SK-N-SH (cell line): ENCODE measurements at regions not wholly inside any gene's neighbourhood (a gene's known extent, or its start where the extent isn't known, plus 50 kb on each side); places are given as distances from the start of the nearest gene placed in this dataset.

ENCODE experiments used
- CTCF ChIA-PET: fragments of 300-600, 350-600 bp; formaldehyde crosslinking; extraction: SDS; loops from one replicate; lab custom pipeline; 2021; lab: Yijun Ruan, JAX
- POLR2A ChIA-PET: fragments of 350-600 bp; sonication (Branson Sonifier 250); formaldehyde crosslinking; extraction: SDS; loops from one replicate; lab custom pipeline; 2020; ENCODE audit warnings: antibody characterized with exemption, inconsistent platforms; lab: Yijun Ruan, JAX
- DNase-seq: peaks from one replicate; pipeline ENCODE4 v3.0.0; 2012
- H2AFZ ChIP-seq: fragments of 200-600 bp; sonication (generic); 2 replicates; pipeline ENCODE4 v1.8.1; 2016; ENCODE audit warnings: antibody characterized with exemption, mild to moderate bottlenecking, low read depth
- H3F3A ChIP-seq: fragments of 200-600 bp; sonication (generic); replicated peaks from 2 replicates; pipeline ENCODE3; 2016; ENCODE audit warnings: antibody characterized with exemption, mild to moderate bottlenecking; ENCODE audit not compliant: insufficient read depth
- H3K27ac ChIP-seq, 2 experiments: fragments of 200-500 bp in 1 of 2; fragments of 200-600 bp in 1 of 2; sonication (Bioruptor generic) in 1 of 2; sonication (generic), shearing (Covaris generic) in 1 of 2; 2 replicates each; pipeline versions ENCODE4 v1.5.1 to v1.6.1; 2014 to 2016; ENCODE audit warnings: low read depth in 2 of 2, inconsistent platforms in 1 of 2, low read length in 1 of 2, mild to moderate bottlenecking in 1 of 2, mixed read lengths in 1 of 2
- H3K27me3 ChIP-seq: fragments of 200-600 bp; sonication (generic), shearing (Covaris generic); 2 replicates; pipeline ENCODE4 v1.6.1; 2016; ENCODE audit warnings: mixed run types; ENCODE audit not compliant: insufficient read depth
- H3K36me3 ChIP-seq, 2 experiments: fragments of 200-500 bp in 1 of 2; fragments of 200-600 bp in 1 of 2; sonication (Bioruptor generic) in 1 of 2; sonication (generic) in 1 of 2; replicated peaks in 1 of 2; 2 replicates each; pipeline versions ENCODE3 to v1.5.1; 2014 to 2016; ENCODE audit warnings: low read length in 1 of 2, mild to moderate bottlenecking in 1 of 2; ENCODE audit not compliant: insufficient read depth in 2 of 2, control insufficient read depth in 1 of 2
- H3K4me1 ChIP-seq, 2 experiments: fragments of 200-500 bp in 1 of 2; fragments of 200-600 bp in 1 of 2; sonication (Bioruptor generic) in 1 of 2; sonication (generic), shearing (Covaris generic) in 1 of 2; 2 replicates each; pipeline versions ENCODE4 v1.5.1 to v1.6.1; 2014 to 2016; ENCODE audit warnings: low read depth in 1 of 2, low read length in 1 of 2, mixed run types in 1 of 2; ENCODE audit not compliant: insufficient read depth in 2 of 2, control insufficient read depth in 1 of 2
- H3K4me2 ChIP-seq: fragments of 200-600 bp; sonication (generic), shearing (Covaris generic); 2 replicates; pipeline ENCODE4 v1.6.1; 2017; ENCODE audit warnings: mixed run types
- H3K4me3 ChIP-seq, 2 experiments: fragments of 200-500 bp in 1 of 2; fragments of 200-600 bp in 1 of 2; sonication (Bioruptor generic) in 1 of 2; sonication (generic), shearing (Covaris generic) in 1 of 2; 2 replicates each; pipeline versions ENCODE4 v1.5.1 to v1.8.1; 2014 to 2016; ENCODE audit warnings: low read depth in 2 of 2, inconsistent platforms in 1 of 2, low read length in 1 of 2, mild to moderate bottlenecking in 1 of 2, mixed read lengths in 1 of 2, moderate library complexity in 1 of 2
- H3K79me2 ChIP-seq: fragments of 200-600 bp; sonication (generic); 2 replicates; pipeline ENCODE4 v1.8.1; 2017; ENCODE audit warnings: mild to moderate bottlenecking; ENCODE audit not compliant: insufficient read depth
- H3K9ac ChIP-seq: fragments of 200-600 bp; sonication (generic); 2 replicates; pipeline ENCODE4 v1.6.1; 2017; ENCODE audit warnings: mixed run types
- H3K9me2 ChIP-seq: fragments of 200-600 bp; sonication (generic); 2 replicates; pipeline ENCODE4 v1.6.1; 2017; ENCODE audit warnings: mixed run types
- H3K9me3 ChIP-seq: fragments of 200-600 bp; sonication (generic); 2 replicates; pipeline ENCODE4 v1.6.1; 2017; ENCODE audit warnings: mixed run types, mild to moderate bottlenecking, moderate library complexity
- H4K20me1 ChIP-seq: fragments of 200-600 bp; sonication (generic); 2 replicates; pipeline ENCODE4 v1.6.1; 2017; ENCODE audit warnings: mild to moderate bottlenecking, mixed run types; ENCODE audit not compliant: insufficient read depth
- FOSL2 ChIP-seq: IDR thresholded peaks from 2 replicates; pipeline ENCODE4 v1.4.0; 2012; ENCODE audit warnings: low read depth, mild to moderate bottlenecking, moderate library complexity, borderline replicate concordance
- FOXJ3 ChIP-seq: sonication (generic); formaldehyde crosslinking; IDR thresholded peaks from 2 replicates; pipeline ENCODE4 v1.5.1; 2020; ENCODE audit warnings: mild to moderate bottlenecking, missing genetic modification reagents
- GABPA ChIP-seq: IDR thresholded peaks from 2 replicates; pipeline ENCODE4 v1.4.0; 2012; ENCODE audit warnings: low read depth, mild to moderate bottlenecking
- JUND ChIP-seq: IDR thresholded peaks from 2 replicates; pipeline ENCODE4 v1.4.0; 2012
- PBX3 ChIP-seq: IDR thresholded peaks from 2 replicates; pipeline ENCODE4; 2012
- SIN3A ChIP-seq: IDR thresholded peaks from 2 replicates; pipeline ENCODE4 v1.6.1; 2012; ENCODE audit warnings: low read depth, mild to moderate bottlenecking, low read length, moderate library complexity, borderline replicate concordance
- USF1 ChIP-seq: IDR thresholded peaks from 2 replicates; pipeline ENCODE4 v1.4.0; 2012; ENCODE audit warnings: low read depth, borderline replicate concordance
- whole genome bisulfite sequencing: methylation state at CpG from one replicate; pipeline ENCODE4 v1.1.6; 2017; ENCODE audit warnings: low lambda C conversion rate; 5-methylcytosine and 5-hydroxymethylcytosine counted together

GRCh38 chr16:48003206-48003907, 152.4 kb downstream of the ABCC12 start:
- no peaks in the 10 kb centered on the region for H3K79me2 ChIP-seq
- no peaks in the 10 kb centered on the region for H3F3A ChIP-seq
- TF ChIP-seq FOXJ3 (CRISPR knock-in tag): no peak
- TF ChIP-seq USF1: peak; percentile 7; the same call in 1 of the 2 replicates
- H3K9ac ChIP-seq: no peak overlapping the region
- H3K27me3 ChIP-seq: no peaks in the 10 kb centered on the region
- no peak overlapping the region for H2AFZ ChIP-seq
- 25% methylated on average over 4 of the region's 4 CpGs for WGBS
- no peaks in the 10 kb centered on the region for H3K9me2 ChIP-seq
- POLR2A ChIA-PET: no interaction called here
- H4K20me1 ChIP-seq: no peaks in the 10 kb centered on the region
- CTCF ChIA-PET: interaction anchor here (0.7 to 1.5 kb wide), 3 partner anchors 10 to 50 kb away, joined by 3 to 4 read pairs (median 3); no protein-coding TSS in a partner anchor
- no peak for DNase-seq
- H3K4me2 ChIP-seq: no peak overlapping the region
- no peaks in the 10 kb centered on the region for H3K36me3 ChIP-seq
- H3K4me1 ChIP-seq: no peaks in the 10 kb centered on the region
- H3K27ac ChIP-seq: no peak overlapping the region
- no peaks in the 10 kb centered on the region for H3K9me3 ChIP-seq
- no peak overlapping the region for H3K4me3 ChIP-seq

DNA sequence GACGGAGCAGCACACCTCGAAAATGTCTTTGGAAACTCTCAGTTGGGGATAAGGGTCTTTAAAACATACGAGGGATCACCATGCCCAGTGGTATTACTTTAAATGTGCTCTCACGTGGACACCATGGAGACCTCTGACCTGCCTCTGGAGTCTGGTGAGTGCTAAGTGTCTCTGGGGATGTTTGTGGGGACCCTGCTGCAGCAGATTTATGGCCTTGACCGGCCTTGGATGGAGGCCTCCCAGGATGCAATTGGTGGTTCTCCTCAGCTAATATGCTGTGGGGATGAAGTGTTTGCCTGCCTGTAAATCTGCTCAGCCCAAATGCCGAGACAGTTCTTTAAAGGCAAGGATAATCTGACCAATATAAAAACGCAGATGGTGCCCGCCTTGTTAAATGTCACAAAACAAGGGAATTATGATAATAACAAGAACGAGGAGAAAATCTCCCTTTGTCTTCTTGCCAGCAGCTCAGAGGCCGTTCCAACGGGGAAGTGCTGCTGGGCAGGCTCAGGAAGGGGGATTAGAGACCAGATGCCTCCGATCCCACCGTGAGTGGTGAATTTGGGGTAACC, 154.4 kb downstream of the ABCC12 start:
- Histone ChIP-seq H3K9me2 (no peaks in the 10 kb centered on the region), H3K4me2 (no peak overlapping the region), H3K9ac (no peak overlapping the region), H2AFZ (no peak overlapping the region), H3K4me3 (no peak overlapping the region), H3K27ac (no peak overlapping the region), H3K27me3 (no peaks in the 10 kb centered on the region), H3K79me2 (no peaks in the 10 kb centered on the region), H4K20me1 (no peaks in the 10 kb centered on the region), H3K4me1 (no peaks in the 10 kb centered on the region), H3K36me3 (no peaks in the 10 kb centered on the region), H3F3A (no peaks in the 10 kb centered on the region), H3K9me3 (no peaks in the 10 kb centered on the region)
- TF ChIP-seq GABPA: no peak
- ChIA-PET POLR2A (no interaction called here), CTCF (no interaction called here)
- WGBS: 41% methylated on average over 13 of the region's 13 CpGs
- no peak for DNase-seq

DNA sequence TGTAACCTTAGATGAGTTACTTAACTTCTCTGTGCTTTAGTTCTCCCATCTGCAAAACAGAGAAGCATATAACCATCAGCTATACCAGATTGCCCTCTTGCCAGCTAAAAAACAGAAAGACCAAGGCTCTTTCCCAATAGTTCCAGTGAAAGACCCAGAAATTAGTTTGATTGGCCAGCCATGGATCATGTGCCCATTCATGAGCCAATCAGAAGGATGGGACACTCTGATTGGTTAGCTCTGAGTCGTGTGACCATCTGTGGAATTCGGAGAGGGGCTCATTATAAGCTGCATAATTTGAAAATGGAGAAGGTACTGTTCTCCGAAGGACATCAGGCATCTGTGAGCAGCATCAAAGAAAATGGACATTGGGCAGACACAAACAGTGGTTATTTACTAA, 155.2 kb downstream of the ABCC12 start:
- Histone ChIP-seq H3K9me3 (no peaks in the 10 kb centered on the region), H3K9me2 (no peaks in the 10 kb centered on the region), H3K9ac (no peak overlapping the region), H3K36me3 (no peaks in the 10 kb centered on the region), H3K27ac (no peak overlapping the region), H3K4me1 (no peaks in the 10 kb centered on the region), H4K20me1 (no peaks in the 10 kb centered on the region), H3K4me3 (no peak overlapping the region), H3K27me3 (no peaks in the 10 kb centered on the region), H3K79me2 (no peaks in the 10 kb centered on the region), H3F3A (no peaks in the 10 kb centered on the region), H2AFZ (no peak overlapping the region), H3K4me2 (no peak overlapping the region)
- DNase-seq: no peak
- TF ChIP-seq JUND (no peak), FOSL2 (no peak), PBX3 (no peak), SIN3A (no peak)
- ChIA-PET POLR2A (no interaction called here), CTCF (no interaction called here)
- WGBS: 23% methylated on average over 3 of the region's 3 CpGs
